Activated T-cell treated with anti-CD3 and anti-CD28 coated beads for 1 hour (primary cell): ENCODE measurements at regions not wholly inside any gene's neighbourhood (a gene's known extent, or its start where the extent isn't known, plus 50 kb on each side); places are given as distances from the start of the nearest gene placed in this dataset.
"Not testable (repeated sequence)": the region's sequence is repeated elsewhere in the genome, so short reads cannot be mapped to it uniquely, and the experiment has no call there.

Source experiments
- DNase-seq: peaks from one replicate; pipeline ENCODE4 v3.0.0-alpha.2; 2020; ENCODE audit warnings: low read depth

DNA sequence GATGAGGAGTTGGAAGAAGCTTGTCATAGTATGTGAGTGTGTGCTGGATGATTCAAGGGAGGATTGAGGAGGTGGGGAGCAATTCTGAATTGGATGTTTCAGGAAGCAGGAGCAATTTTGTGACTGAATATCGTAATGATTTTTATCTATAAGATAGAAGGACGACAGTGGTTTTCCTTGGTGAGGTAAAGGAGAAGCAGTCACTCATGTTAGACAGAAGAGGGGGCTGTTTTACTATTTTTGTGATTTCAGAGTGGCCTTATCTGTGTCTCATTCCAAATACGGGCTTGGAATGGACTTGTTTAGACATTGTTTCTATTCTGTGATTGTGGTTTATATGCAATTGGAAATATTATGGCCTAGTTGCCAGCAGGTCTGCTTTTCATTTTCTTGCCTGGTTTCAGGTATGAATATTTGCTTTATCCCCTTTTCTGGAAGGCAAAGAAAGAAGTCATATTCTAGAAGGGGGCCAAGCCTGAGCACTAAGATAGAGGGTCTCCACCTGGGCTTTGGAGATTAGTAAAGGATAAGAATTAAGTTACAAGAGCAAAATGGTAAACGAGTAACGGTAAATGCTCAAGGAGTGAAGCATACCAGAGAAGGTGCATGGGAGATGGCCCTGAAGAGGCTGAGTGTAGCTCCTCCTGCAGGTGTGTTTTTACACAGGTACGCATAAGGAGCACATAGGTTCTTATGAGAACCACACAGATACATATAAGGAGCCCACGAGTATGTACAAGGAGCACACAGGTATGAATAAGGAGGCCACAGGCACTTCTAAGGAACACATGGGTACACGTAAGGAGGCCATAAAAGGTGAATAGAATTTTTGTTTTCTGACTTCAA lies 124.6 kb upstream of the KCNAB1 start:
- DNase-seq, result no peak

DNA sequence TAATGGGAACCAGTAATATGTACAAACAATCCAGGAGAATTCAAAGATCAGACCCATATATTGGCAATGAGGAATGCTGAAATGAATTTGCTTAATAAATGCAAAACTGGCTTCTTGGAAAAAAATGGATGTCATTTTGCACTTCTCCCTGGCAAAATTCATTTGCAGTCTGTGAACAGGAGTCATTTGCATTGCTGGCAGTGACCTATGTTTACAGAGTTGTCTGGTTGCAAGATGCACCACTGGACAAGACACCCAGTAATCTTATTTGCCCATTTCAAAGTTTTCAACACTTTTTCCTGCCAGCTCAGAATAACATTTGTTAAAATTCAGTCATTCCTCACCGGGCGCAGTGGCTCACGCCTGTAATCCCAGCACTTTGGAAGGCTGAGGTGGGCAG lies 123.5 kb upstream of the KCNAB1 start:
- no peak for DNase-seq

- not testable (repeated sequence) for DNase-seq
Measured at GRCh38 chr3:155998173-155998572, 122.2 kb upstream of the KCNAB1 start.

DNA sequence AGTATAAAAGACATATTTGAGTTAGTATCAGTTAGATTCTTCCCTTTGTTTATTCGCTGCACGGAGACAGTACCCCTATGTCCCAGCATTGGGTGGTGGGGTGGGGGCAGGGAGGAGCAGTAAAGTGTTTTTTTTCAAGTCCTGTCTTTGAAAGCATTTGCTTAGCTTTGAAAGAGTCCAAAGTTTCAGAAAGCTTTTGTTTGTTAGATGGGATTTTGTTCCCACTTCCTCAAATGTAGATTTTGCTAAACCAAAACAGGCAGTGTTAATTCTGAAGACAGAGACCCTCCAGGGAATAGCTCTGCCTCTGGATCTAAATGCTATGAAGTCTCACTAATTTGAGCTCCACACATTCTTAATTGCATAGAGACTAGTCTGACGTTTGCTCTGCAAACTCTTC lies 114.6 kb upstream of the KCNAB1 start:
- DNase-seq, result no peak

DNA sequence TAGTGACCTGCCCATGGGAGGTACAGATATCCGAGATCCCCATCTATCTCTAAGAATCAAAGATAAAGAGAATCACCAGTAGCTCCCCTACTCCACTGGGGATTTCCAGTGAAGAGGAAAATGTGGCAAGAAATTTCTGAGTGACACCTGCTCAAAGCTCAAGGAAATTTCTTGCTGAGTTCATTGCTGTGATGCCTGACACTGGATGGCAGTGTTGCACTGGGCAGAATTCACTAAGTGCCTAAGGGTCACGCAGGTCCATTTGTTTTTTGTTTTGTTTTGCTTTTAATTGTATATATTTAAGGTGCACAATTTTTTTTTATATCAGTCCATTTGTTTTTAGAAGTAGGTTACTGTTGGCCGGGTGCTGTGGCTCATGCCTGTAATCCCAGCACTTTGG lies 109.5 kb upstream of the KCNAB1 start:
- no peak for DNase-seq

- no peak for DNase-seq
Measured at GRCh38 chr3:156014489-156014888, 105.9 kb upstream of the KCNAB1 start.

- DNase-seq, result no peak
Measured at GRCh38 chr3:156016902-156017301, 103.5 kb upstream of the KCNAB1 start.

DNA sequence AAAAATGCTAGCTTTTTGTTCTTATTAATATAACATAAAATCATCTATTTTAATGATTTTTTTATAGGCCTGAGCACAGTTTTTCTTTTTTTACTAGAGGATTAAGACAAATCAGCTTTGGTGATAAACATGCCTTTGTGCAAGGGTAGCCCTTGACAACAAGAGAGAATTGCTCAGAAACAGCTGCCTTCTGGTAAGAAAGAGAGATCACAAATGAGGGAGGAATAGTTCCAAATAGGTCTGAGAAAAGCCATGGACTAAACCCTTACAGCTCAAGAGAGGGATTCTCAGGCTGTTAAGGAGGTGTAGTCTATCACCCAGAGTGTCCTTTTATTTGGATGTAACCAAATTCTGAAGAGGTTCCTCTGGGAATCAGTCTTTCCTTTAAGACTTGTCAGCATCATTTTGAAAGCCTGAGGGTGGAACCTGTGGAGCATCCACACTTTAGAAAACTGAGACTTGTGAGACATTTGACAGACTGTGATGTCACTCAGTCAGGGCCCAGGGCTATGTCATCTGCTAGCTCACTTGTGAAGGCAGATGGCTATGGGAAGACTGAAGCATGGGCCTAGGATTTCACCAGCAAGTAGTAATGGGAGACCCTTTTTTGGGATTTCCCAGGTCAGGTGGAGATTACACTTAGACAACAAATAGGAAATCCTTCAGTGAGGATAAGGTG lies 102.9 kb upstream of the KCNAB1 start:
- DNase-seq, result no peak

DNA sequence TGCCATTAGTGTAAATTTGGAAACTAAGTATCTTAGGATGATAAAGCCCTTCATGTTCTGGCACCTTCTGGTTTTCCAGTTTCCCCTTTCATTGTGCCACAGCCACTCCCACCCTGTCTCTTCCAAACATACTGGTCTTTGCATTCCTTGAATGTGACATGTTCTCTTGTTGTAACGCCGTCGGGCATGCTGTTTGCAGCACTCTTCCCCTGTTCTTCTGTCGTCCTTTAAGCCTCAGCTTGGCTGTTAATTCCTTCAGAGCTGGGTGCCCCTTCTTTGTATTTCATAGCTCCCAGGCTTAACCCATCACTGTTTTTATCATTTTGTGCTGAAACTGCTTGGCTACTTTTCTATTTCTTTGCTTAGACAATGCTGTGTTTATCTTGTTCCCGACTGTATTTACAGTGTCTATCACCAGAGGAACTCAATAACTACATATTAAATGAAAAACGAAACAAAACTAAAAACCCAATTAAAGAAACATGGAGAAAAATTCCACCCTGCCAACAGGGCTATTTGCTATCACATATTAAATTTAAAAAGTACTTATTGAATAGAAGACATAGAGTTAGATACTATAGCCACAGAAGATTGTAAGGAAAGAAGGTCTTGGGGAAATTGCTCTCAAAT lies 95.4 kb upstream of the KCNAB1 start:
- no peak for DNase-seq

GRCh38 chr3:156029208-156029607 lies 91.2 kb upstream of the KCNAB1 start:
- no peak for DNase-seq

GRCh38 chr3:156030723-156031122 lies 89.7 kb upstream of the KCNAB1 start:
- DNase-seq, result no peak

- DNase-seq, result no peak
Measured at GRCh38 chr3:156033428-156033827, 87.0 kb upstream of the KCNAB1 start.

DNA sequence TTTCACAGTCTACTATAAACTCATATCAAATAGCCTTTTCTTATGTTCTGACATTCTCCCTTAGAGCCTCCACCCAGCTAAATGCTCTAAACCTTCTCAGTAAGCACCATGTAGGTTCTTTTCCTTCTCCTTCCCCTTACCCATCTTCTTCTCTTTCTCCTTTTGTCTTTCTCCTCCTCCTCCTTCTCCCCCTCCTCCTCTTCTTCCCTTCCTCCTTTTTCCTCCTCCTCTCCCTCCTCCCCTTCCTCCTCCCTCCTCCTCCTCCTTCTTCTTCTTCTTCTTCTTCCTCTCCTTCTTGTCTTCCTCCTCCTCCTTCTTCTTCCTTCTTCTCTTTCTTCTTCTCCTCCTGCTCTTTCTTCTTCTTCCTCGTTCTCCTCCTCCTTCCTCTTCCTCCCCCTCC lies 85.2 kb upstream of the KCNAB1 start:
- no peak for DNase-seq

GRCh38 chr3:156036258-156037053 lies 83.9 kb upstream of the KCNAB1 start:
- DNase-seq, result no peak

DNA sequence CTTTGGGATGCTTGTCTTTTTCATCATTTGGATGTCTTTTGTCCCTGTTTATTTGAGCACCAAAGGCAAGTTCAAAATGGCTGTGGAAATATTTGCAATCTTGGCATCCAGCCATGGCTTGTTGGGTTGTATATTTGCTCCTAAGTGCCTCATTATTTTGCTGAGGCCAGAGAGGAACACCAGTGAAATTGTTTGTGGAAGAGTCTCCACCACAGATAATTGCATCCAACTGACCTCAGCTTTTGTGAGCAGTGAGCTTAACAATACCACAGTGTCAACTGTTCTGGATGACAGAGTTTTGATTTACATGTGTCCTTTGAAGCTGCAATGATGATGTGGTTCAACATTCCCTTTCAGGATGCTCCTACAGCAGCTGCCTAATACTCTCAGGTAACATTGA lies 83.0 kb upstream of the KCNAB1 start:
- DNase-seq, result no peak

- no peak for DNase-seq
Measured at GRCh38 chr3:156038869-156039268, 81.5 kb upstream of the KCNAB1 start.

DNA sequence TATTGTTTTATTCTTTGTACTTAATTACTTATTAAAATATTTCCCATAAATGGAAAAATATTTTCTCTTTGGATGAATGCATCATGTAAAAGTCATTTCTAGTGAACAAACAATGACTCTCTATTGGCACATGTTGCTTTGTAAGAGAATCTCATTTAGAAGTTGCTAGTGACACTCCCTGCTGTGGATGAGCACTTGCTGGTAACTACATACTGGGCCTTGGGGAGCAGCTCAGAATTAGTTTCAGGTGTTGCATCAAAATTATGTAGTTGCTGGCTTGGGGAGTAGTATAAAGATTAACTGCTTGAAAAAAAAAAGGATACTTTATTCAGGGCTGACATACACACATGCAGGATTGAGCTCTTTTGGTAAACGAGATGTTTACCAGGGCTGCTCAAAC lies 80.3 kb upstream of the KCNAB1 start:
- DNase-seq, result no peak

- not testable (repeated sequence) for DNase-seq
Measured at GRCh38 chr3:156041216-156041841, 79.0 kb upstream of the KCNAB1 start.

DNA sequence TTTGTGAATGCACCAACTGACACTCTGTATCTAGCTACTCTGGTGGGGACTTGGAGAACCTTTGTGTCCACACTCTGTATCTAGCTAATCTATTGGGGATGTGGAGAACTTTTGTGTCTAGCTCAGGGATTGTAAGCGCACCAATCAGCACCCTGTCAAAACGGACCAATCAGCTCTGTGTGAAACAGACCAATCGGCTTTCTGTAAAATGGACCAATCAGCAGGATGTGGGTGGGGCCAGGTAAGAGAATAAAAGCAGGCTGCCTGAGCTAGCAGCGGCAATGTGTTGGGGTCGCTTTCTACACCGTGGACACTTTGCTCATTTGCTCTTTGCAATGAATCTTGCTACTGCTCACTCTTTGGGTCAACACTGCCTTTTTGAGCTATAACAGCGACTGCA lies 78.5 kb upstream of the KCNAB1 start:
- DNase-seq, result not testable (repeated sequence)

DNA sequence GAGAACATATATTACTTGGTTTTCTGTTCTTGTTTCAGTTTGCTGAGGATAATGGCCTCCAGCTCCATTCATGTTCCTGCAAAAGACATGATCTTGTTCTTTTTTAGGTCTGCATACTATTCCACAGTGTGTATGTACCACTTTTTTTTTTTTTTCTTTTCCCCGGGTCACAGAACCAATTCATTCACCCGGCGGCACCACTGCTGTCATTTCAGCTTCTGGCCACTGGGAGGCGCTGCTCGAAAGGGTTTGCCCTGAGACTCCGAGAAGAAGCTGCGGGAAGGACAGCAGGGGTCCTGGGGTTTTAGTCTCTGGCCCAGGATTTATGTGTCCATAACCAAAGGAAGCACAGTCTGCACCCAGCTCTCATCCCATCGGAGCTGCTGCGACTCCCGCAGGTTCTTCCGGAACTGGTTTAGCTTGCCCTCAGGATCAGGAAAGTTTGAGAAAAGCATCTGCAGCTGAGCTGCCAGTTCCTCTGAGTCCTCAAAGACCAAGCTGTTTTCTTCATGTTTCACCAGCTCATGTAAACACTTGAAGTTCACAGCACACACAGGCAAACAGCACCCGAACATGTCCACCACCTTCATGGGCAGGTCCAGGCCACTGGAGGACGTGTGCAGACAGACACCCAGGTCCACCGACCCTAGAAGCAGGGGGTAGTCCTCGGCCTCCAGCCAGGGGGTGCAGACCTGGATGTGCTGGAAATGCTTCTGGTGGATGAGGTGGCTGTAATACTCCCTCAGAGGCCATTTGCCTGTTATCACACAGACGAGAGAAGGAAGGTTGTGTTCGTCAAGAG lies 76.3 kb upstream of the KCNAB1 start:
- peak; percentile 23 for DNase-seq

GRCh38 chr3:156044634-156044975 lies 75.8 kb upstream of the KCNAB1 start:
- DNase-seq, result no peak
